EL (cell line): ENCODE measurements at regions not wholly inside any gene's neighbourhood (a gene's known extent, or its start where the extent isn't known, plus 50 kb on each side); places are given as distances from the start of the nearest gene placed in this dataset.
"Not testable (repeated sequence)": the region's sequence is repeated elsewhere in the genome, so short reads cannot be mapped to it uniquely, and the experiment has no call there.

Experiments used
- DNase-seq: peaks from one replicate; pipeline ENCODE4 v3.0.0-alpha.2; 2016

GRCh38 chr10:64037071-64037661 lies 516.0 kb downstream of the REEP3 start:
- no peak for DNase-seq

GRCh38 chr10:64038107-64038506 lies 516.9 kb downstream of the REEP3 start:
- DNase-seq, result no peak

DNA sequence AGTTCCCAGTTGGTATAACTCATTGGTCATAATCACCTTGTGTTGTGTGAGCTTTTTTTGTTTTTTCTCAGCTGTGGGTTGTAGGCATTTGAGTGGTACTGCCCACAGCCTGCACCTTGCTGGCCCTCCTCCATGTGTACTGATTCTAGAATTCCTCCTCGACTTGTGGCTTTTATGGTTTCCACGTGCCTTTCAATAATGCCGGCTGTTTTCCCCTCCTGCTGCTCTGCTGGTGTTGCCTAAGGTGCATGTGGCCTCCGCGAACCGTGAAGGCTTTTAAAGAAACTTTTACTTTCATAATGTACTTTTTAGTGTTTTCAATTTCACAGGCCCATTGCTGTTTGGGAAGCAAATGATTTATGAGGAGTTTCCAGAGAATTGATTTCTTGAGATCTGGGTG lies 518.0 kb downstream of the REEP3 start:
- DNase-seq, result no peak

DNA sequence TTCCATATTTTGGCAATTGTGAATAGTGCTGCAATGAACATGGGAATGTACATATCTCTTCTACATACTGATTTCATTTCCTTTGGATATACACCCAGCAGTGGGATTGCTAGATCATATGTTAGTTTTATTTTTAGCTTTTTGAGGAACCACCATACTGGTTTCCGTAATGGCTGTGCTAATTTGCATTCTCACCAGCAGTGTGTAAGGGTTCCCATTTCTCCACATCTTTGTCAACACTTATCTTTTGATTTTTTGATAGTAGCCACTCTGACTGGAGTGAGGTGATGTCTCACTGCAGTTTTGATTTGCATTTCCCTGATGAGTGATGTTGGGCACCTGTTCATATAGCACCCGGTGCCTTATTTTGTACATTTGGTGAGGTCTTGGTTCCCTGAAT lies 519.6 kb downstream of the REEP3 start:
- no peak for DNase-seq

GRCh38 chr10:64041185-64041988 lies 520.2 kb downstream of the REEP3 start:
- DNase-seq, result peak; percentile 61

GRCh38 chr10:64041989-64042490 lies 520.8 kb downstream of the REEP3 start:
- DNase-seq, result no peak

DNA sequence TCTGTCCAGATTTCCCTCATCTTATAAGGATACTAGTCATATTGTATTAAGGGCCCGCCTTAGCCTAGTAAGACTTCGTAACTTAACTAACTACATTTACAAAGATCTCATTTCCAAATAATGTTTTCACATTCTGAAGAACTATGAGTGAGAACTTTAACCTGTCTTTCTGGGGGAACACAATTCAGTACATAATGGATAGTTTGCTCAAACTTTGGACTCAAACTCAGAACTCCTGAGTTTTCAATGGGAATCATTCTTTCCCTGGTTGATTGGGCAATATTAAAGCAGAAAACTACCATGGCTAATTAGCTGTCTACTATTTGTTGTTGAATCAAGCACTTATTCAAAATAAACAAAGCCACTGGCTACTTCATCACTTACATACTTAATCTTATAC lies 522.9 kb downstream of the REEP3 start:
- no peak for DNase-seq

DNA sequence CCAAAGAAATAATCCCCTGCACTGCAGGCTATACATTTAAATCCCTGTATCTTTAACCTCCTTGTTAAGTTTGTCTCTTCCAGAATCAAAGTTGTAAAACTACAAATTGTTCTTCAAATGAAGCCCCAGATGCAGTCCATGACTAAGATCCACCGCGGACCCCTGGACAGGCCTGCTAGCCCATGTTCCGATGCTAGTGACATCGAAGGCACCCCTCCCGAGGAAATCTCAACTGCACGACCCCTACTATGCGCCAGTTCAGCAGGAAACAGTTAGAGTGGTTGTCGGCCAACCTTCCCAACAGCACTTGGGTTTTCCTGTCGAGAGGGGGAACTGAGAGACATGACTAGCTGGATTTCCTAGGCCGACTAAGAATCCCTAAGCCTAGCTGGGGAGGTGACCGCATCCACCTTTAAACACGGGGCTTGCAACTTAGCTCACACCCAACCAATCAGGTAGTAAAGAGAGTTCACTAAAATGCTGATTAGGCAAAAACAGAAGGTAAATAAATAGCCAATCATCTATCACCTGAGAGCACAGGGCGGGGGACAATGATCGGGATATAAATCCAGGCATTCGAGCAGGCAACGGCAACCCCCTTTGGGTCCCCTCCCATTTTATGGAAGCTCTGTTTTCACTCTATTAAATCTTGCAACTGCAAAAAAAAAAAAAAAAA lies 523.9 kb downstream of the REEP3 start:
- not testable (repeated sequence) for DNase-seq

DNA sequence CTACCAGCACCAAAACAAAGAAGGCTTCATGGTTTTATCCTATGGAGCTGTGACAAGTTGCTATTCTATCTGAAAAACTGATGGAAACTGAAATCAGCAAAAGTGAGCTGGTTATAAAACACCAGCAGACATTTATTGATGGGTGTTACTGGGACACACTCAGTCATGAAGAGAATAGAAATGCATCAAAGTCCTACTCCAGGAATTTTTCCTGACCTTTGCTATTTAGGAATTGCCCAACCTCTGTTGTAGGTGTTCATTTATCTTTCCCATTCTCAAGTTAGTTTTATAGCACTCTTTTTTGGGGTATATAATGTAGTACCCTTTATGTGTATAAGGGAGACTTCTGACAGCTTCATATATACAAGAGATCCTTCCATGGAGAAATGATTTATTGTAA lies 533.2 kb downstream of the REEP3 start:
- DNase-seq, result no peak

- DNase-seq, result no peak
These were observed 538.7 kb downstream of the REEP3 start for GRCh38 chr10:64059884-64060283.

GRCh38 chr10:64060389-64060788 lies 539.2 kb downstream of the REEP3 start:
- DNase-seq, result no peak

- DNase-seq, result no peak
These were observed 541.6 kb downstream of the REEP3 start for GRCh38 chr10:64062793-64063192.

- no peak for DNase-seq
These were observed 545.9 kb downstream of the REEP3 start for GRCh38 chr10:64067009-64067606.

GRCh38 chr10:64067859-64068258 lies 546.7 kb downstream of the REEP3 start:
- no peak for DNase-seq

GRCh38 chr10:64070241-64070640 lies 549.0 kb downstream of the REEP3 start:
- DNase-seq, result no peak

GRCh38 chr10:64071218-64071617 lies 550.0 kb downstream of the REEP3 start:
- DNase-seq, result no peak

DNA sequence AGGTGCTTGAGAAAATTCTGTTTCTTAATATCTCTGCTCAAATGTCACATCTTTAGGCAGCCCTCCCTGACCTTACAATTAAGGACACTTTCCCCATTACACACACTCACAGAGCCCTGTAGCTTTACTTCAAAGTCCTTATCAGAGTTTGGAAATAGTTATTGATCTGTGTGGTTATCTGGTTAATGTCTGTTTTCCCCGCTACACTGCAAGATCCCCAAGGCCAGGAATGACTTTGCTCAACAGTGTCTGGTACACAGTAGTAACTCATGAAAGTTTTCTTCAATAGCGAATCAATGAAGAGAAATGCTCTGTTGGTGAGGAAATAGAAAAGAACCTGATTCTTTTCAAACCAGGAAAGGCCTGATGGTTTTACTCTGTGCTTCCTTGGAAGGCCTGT lies 554.4 kb downstream of the REEP3 start:
- DNase-seq, result no peak

GRCh38 chr10:64076322-64076940 lies 555.2 kb downstream of the REEP3 start:
- DNase-seq, result no peak

DNA sequence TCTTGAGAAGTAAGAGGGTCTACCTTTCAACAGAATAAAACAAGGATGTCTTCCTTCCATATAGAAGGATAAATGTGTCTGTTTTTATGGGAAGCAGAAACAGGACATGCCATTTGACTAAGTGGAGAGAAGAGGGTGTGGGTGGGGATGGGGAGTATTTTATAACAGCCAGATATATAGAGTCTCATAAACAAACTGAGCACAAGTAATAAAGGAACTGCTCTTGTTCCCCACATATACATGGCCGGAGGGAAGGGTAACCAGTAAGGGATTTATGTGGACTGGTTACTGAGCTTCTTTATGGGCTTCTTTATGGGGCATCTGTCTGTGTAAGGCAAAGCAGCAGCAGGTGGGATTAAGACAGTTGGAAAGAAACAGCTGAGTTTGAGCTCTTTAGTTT lies 558.1 kb downstream of the REEP3 start:
- no peak for DNase-seq

- no peak for DNase-seq
These were observed 558.9 kb downstream of the REEP3 start for GRCh38 chr10:64080071-64080470.

- DNase-seq, result no peak
These were observed 560.8 kb downstream of the REEP3 start for GRCh38 chr10:64081947-64082482.

- no peak for DNase-seq
These were observed 565.0 kb downstream of the REEP3 start for GRCh38 chr10:64086083-64086767.
